SK-N-SH (cell line): ENCODE measurements at regions not wholly inside any gene's neighbourhood (a gene's known extent, or its start where the extent isn't known, plus 50 kb on each side); places are given as distances from the start of the nearest gene placed in this dataset.

Source experiments
- CTCF ChIA-PET: fragments of 300-600, 350-600 bp; formaldehyde crosslinking; extraction: SDS; loops from one replicate; lab custom pipeline; 2021; lab: Yijun Ruan, JAX
- POLR2A ChIA-PET: fragments of 350-600 bp; sonication (Branson Sonifier 250); formaldehyde crosslinking; extraction: SDS; loops from one replicate; lab custom pipeline; 2020; ENCODE audit warnings: antibody characterized with exemption, inconsistent platforms; lab: Yijun Ruan, JAX
- DNase-seq: peaks from one replicate; pipeline ENCODE4 v3.0.0; 2012
- H2AFZ ChIP-seq: fragments of 200-600 bp; sonication (generic); 2 replicates; pipeline ENCODE4 v1.8.1; 2016; ENCODE audit warnings: antibody characterized with exemption, mild to moderate bottlenecking, low read depth
- H3F3A ChIP-seq: fragments of 200-600 bp; sonication (generic); replicated peaks from 2 replicates; pipeline ENCODE3; 2016; ENCODE audit warnings: antibody characterized with exemption, mild to moderate bottlenecking; ENCODE audit not compliant: insufficient read depth
- H3K27ac ChIP-seq, 2 experiments: fragments of 200-500 bp in 1 of 2; fragments of 200-600 bp in 1 of 2; sonication (Bioruptor generic) in 1 of 2; sonication (generic), shearing (Covaris generic) in 1 of 2; 2 replicates each; pipeline versions ENCODE4 v1.5.1 to v1.6.1; 2014 to 2016; ENCODE audit warnings: low read depth in 2 of 2, inconsistent platforms in 1 of 2, low read length in 1 of 2, mild to moderate bottlenecking in 1 of 2, mixed read lengths in 1 of 2
- H3K27me3 ChIP-seq: fragments of 200-600 bp; sonication (generic), shearing (Covaris generic); 2 replicates; pipeline ENCODE4 v1.6.1; 2016; ENCODE audit warnings: mixed run types; ENCODE audit not compliant: insufficient read depth
- H3K36me3 ChIP-seq, 2 experiments: fragments of 200-500 bp in 1 of 2; fragments of 200-600 bp in 1 of 2; sonication (Bioruptor generic) in 1 of 2; sonication (generic) in 1 of 2; replicated peaks in 1 of 2; 2 replicates each; pipeline versions ENCODE3 to v1.5.1; 2014 to 2016; ENCODE audit warnings: low read length in 1 of 2, mild to moderate bottlenecking in 1 of 2; ENCODE audit not compliant: insufficient read depth in 2 of 2, control insufficient read depth in 1 of 2
- H3K4me1 ChIP-seq, 2 experiments: fragments of 200-500 bp in 1 of 2; fragments of 200-600 bp in 1 of 2; sonication (Bioruptor generic) in 1 of 2; sonication (generic), shearing (Covaris generic) in 1 of 2; 2 replicates each; pipeline versions ENCODE4 v1.5.1 to v1.6.1; 2014 to 2016; ENCODE audit warnings: low read depth in 1 of 2, low read length in 1 of 2, mixed run types in 1 of 2; ENCODE audit not compliant: insufficient read depth in 2 of 2, control insufficient read depth in 1 of 2
- H3K4me2 ChIP-seq: fragments of 200-600 bp; sonication (generic), shearing (Covaris generic); 2 replicates; pipeline ENCODE4 v1.6.1; 2017; ENCODE audit warnings: mixed run types
- H3K4me3 ChIP-seq, 2 experiments: fragments of 200-500 bp in 1 of 2; fragments of 200-600 bp in 1 of 2; sonication (Bioruptor generic) in 1 of 2; sonication (generic), shearing (Covaris generic) in 1 of 2; 2 replicates each; pipeline versions ENCODE4 v1.5.1 to v1.8.1; 2014 to 2016; ENCODE audit warnings: low read depth in 2 of 2, inconsistent platforms in 1 of 2, low read length in 1 of 2, mild to moderate bottlenecking in 1 of 2, mixed read lengths in 1 of 2, moderate library complexity in 1 of 2
- H3K79me2 ChIP-seq: fragments of 200-600 bp; sonication (generic); 2 replicates; pipeline ENCODE4 v1.8.1; 2017; ENCODE audit warnings: mild to moderate bottlenecking; ENCODE audit not compliant: insufficient read depth
- H3K9ac ChIP-seq: fragments of 200-600 bp; sonication (generic); 2 replicates; pipeline ENCODE4 v1.6.1; 2017; ENCODE audit warnings: mixed run types
- H3K9me2 ChIP-seq: fragments of 200-600 bp; sonication (generic); 2 replicates; pipeline ENCODE4 v1.6.1; 2017; ENCODE audit warnings: mixed run types
- H3K9me3 ChIP-seq: fragments of 200-600 bp; sonication (generic); 2 replicates; pipeline ENCODE4 v1.6.1; 2017; ENCODE audit warnings: mixed run types, mild to moderate bottlenecking, moderate library complexity
- H4K20me1 ChIP-seq: fragments of 200-600 bp; sonication (generic); 2 replicates; pipeline ENCODE4 v1.6.1; 2017; ENCODE audit warnings: mild to moderate bottlenecking, mixed run types; ENCODE audit not compliant: insufficient read depth
- CHD2 ChIP-seq: fragments of 150-350 bp; IDR thresholded peaks from 2 replicates; pipeline ENCODE4 v1.6.1; 2018; ENCODE audit warnings: low read length; ENCODE audit not compliant: partially characterized antibody
- CTCF ChIP-seq: fragments of 200-600 bp; sonication (generic); IDR thresholded peaks from 2 replicates; pipeline ENCODE4 v1.6.1; 2017; ENCODE audit warnings: antibody characterized with exemption, mild to moderate bottlenecking, moderate library complexity
- ELF1 ChIP-seq: IDR thresholded peaks from 2 replicates; pipeline ENCODE4 v1.4.0; 2012
- EZH2phosphoT487 ChIP-seq: fragments of 200-600 bp; sonication (generic); IDR thresholded peaks from 2 replicates; pipeline ENCODE4 v1.6.1; 2017; ENCODE audit warnings: low read depth, mixed run types, mild to moderate bottlenecking, antibody characterized with exemption, moderate library complexity, borderline replicate concordance
- FOXJ3 ChIP-seq: sonication (generic); formaldehyde crosslinking; IDR thresholded peaks from 2 replicates; pipeline ENCODE4 v1.5.1; 2020; ENCODE audit warnings: mild to moderate bottlenecking, missing genetic modification reagents
- GABPA ChIP-seq: IDR thresholded peaks from 2 replicates; pipeline ENCODE4 v1.4.0; 2012; ENCODE audit warnings: low read depth, mild to moderate bottlenecking
- GATA2 ChIP-seq: sonication (generic); formaldehyde crosslinking; IDR thresholded peaks from 2 replicates; pipeline ENCODE4 v1.5.0; 2020; ENCODE audit warnings: mild to moderate bottlenecking, missing genetic modification reagents
- IRF3 ChIP-seq: fragments of 150-350 bp; IDR thresholded peaks from 2 replicates; pipeline ENCODE4 v1.6.1; 2016; ENCODE audit warnings: mild to moderate bottlenecking, low read depth, low read length
- MAX ChIP-seq: IDR thresholded peaks from 2 replicates; pipeline ENCODE4 v1.4.0; 2012; ENCODE audit warnings: low read depth
- MXI1 ChIP-seq: IDR thresholded peaks from 2 replicates; pipeline ENCODE4 v1.6.1; 2012; ENCODE audit warnings: mild to moderate bottlenecking, low read depth, low read length, improper control_type of control experiment
- NFIC ChIP-seq: IDR thresholded peaks from 2 replicates; pipeline ENCODE4 v1.4.0; 2012; ENCODE audit warnings: borderline replicate concordance
- NRF1 ChIP-seq: IDR thresholded peaks from 2 replicates; pipeline ENCODE4 v1.6.1; 2012; ENCODE audit warnings: low read depth, mild to moderate bottlenecking, low read length
- POLR2AphosphoS5 ChIP-seq: IDR thresholded peaks from 2 replicates; pipeline ENCODE4 v1.6.1; 2012; ENCODE audit warnings: low read depth, low read length
- RCOR1 ChIP-seq: fragments of 150-350 bp; IDR thresholded peaks from 2 replicates; pipeline ENCODE4 v1.6.1; 2017; ENCODE audit warnings: antibody characterized with exemption, low read length
- RFX5 ChIP-seq: IDR thresholded peaks from 2 replicates; pipeline ENCODE4 v1.6.1; 2012; ENCODE audit warnings: mild to moderate bottlenecking, improper control_type of control experiment, low read length
- RXRA ChIP-seq: IDR thresholded peaks from 2 replicates; pipeline ENCODE4 v1.4.0; 2012; ENCODE audit warnings: low read depth, mild to moderate bottlenecking, borderline replicate concordance
- SMC3 ChIP-seq: IDR thresholded peaks from 2 replicates; pipeline ENCODE4 v1.6.1; 2012; ENCODE audit warnings: low read depth, low read length, improper control_type of control experiment
- TAF1 ChIP-seq: IDR thresholded peaks from 2 replicates; pipeline ENCODE4 v1.6.1; 2012; ENCODE audit warnings: low read depth, mild to moderate bottlenecking, low read length, moderate library complexity, borderline replicate concordance
- USF1 ChIP-seq: IDR thresholded peaks from 2 replicates; pipeline ENCODE4 v1.4.0; 2012; ENCODE audit warnings: low read depth, borderline replicate concordance
- USF2 ChIP-seq: fragments of 150-350 bp; IDR thresholded peaks from 2 replicates; pipeline ENCODE4 v1.6.1; 2017; ENCODE audit warnings: antibody characterized with exemption, low read length, low read depth, borderline replicate concordance
- YY1 ChIP-seq: IDR thresholded peaks from 2 replicates; pipeline ENCODE4 v1.4.0; 2012; ENCODE audit warnings: low read depth, mild to moderate bottlenecking
- WGBS: methylation state at CpG from one replicate; pipeline ENCODE4 v1.1.6; 2017; ENCODE audit warnings: low lambda C conversion rate; 5-methylcytosine and 5-hydroxymethylcytosine counted together

GRCh38 chr1:2934642-2935081 is 86.6 kb upstream of the ACTRT2 start (continued):
- TF ChIP-seq CTCF = no peak
- TF ChIP-seq GATA2 = no peak
- no peak for TF ChIP-seq EZH2phosphoT487
- no peak for TF ChIP-seq RXRA
- no peak for TF ChIP-seq MAX
- no peak for TF ChIP-seq YY1

- no peaks in the 10 kb centered on the region for H3K79me2 ChIP-seq
- H4K20me1 ChIP-seq = no peaks in the 10 kb centered on the region
- H3K27ac ChIP-seq = no peak overlapping the region
- POLR2A ChIA-PET = no interaction called here
- CTCF ChIA-PET = no interaction called here
- H3K4me3 ChIP-seq = no peak overlapping the region
- no peaks in the 10 kb centered on the region for H3K27me3 ChIP-seq
- H3K9ac ChIP-seq = no peak overlapping the region
- no peaks in the 10 kb centered on the region for H3K9me2 ChIP-seq
- no peaks in the 10 kb centered on the region for H3K4me1 ChIP-seq
- no peaks in the 10 kb centered on the region for H3K9me3 ChIP-seq
- no peak overlapping the region for H3K4me2 ChIP-seq
- H3F3A ChIP-seq = no peaks in the 10 kb centered on the region
- TF ChIP-seq EZH2phosphoT487 (no peak), RXRA (no peak), SMC3 (no peak), GATA2 (no peak), ELF1 (no peak), CTCF (no peak), NFIC (no peak), IRF3 (no peak), USF2 (no peak), RFX5 (no peak), POLR2AphosphoS5 (no peak), FOXJ3 (CRISPR knock-in tag) (no peak), NRF1 (no peak), USF1 (no peak), TAF1 (no peak), GABPA (no peak), RCOR1 (no peak), MXI1 (no peak), CHD2 (no peak)
- no peak overlapping the region for H2AFZ ChIP-seq
- DNase-seq = no peak
- H3K36me3 ChIP-seq = no peaks in the 10 kb centered on the region
- no CpG with 5 or more reads among the region's 5 CpGs for WGBS
Measured at GRCh38 chr1:2935184-2935583, 86.1 kb upstream of the ACTRT2 start.
